Left ventricle myocardium inferior (tissue), 1 donor: ENCODE measurements at regions not wholly inside any gene's neighbourhood (a gene's known extent, or its start where the extent isn't known, plus 50 kb on each side); places are given as distances from the start of the nearest gene placed in this dataset.

Experiments
- DNase-seq: peaks from one replicate; pipeline ENCODE4 v3.0.0-alpha.2; 2020
- H3K27ac ChIP-seq: fragments of 200-600 bp; replicated peaks from 2 replicates; pipeline ENCODE4 v1.8.0; 2021
- H3K27me3 ChIP-seq: fragments of 200-600 bp; 2 replicates; pipeline ENCODE4 v1.8.0; 2021; ENCODE audit warnings: low read depth
- H3K36me3 ChIP-seq: fragments of 200-600 bp; 2 replicates; pipeline ENCODE4 v1.8.0; 2021
- H3K4me1 ChIP-seq: fragments of 200-600 bp; 2 replicates; pipeline ENCODE4 v1.8.0; 2021
- H3K4me3 ChIP-seq: fragments of 200-600 bp; 2 replicates; pipeline ENCODE4 v1.8.0; 2021; ENCODE audit warnings: mild to moderate bottlenecking, moderate library complexity
- H3K9me3 ChIP-seq: fragments of 200-600 bp; replicated peaks from 2 replicates; pipeline ENCODE4 v1.8.0; 2021
- CTCF ChIP-seq: fragments of 200-600 bp; IDR thresholded peaks from 2 replicates; pipeline ENCODE4 v1.8.0; 2021; ENCODE audit warnings: antibody characterized with exemption, mild to moderate bottlenecking, borderline replicate concordance
- intact Hi-C: fragments of 100-400 bp; cut with micrococcal nuclease; formaldehyde crosslinking; loops from one replicate; pipeline ENCODE4 v1.11.0; 2022
- donor health status: DM: no; HTN: yes; CAD: no; lungs with severe emphysema.

GRCh38 chr2:192877159-192877558 lies 682.4 kb upstream of the TMEFF2 start:
- Histone ChIP-seq H3K9me3 (no peaks in the 10 kb centered on the region), H3K4me1 (no peaks in the 10 kb centered on the region), H3K27me3 (no peaks in the 10 kb centered on the region), H3K36me3 (no peaks in the 10 kb centered on the region), H3K4me3 (no peak overlapping the region), H3K27ac (no peak overlapping the region)
- no peak for DNase-seq
- TF ChIP-seq CTCF, result no peak
- intact Hi-C loops, result no loop called here

- no peak for TF ChIP-seq CTCF
- no peak for DNase-seq
- H3K4me3 ChIP-seq, result no peak overlapping the region
- H3K36me3 ChIP-seq, result no peaks in the 10 kb centered on the region
- H3K27me3 ChIP-seq, result no peaks in the 10 kb centered on the region
- H3K4me1 ChIP-seq, result no peaks in the 10 kb centered on the region
- H3K27ac ChIP-seq, result no peak overlapping the region
- no peaks in the 10 kb centered on the region for H3K9me3 ChIP-seq
- intact Hi-C loops, result no loop called here
Measured at GRCh38 chr2:192876698-192877097, 682.0 kb upstream of the TMEFF2 start.

GRCh38 chr2:192854706-192855105 lies 660.0 kb upstream of the TMEFF2 start:
- H3K27ac ChIP-seq, result no peak overlapping the region
- TF ChIP-seq CTCF, result no peak
- DNase-seq, result no peak
- H3K4me3 ChIP-seq, result no peak overlapping the region
- no peaks in the 10 kb centered on the region for H3K9me3 ChIP-seq
- H3K4me1 ChIP-seq, result no peaks in the 10 kb centered on the region
- no peaks in the 10 kb centered on the region for H3K36me3 ChIP-seq
- intact Hi-C loops, result no loop called here
- H3K27me3 ChIP-seq, result no peaks in the 10 kb centered on the region

GRCh38 chr2:192854031-192854430 lies 659.3 kb upstream of the TMEFF2 start:
- intact Hi-C loops, result no loop called here
- TF ChIP-seq CTCF, result no peak
- H3K36me3 ChIP-seq, result no peaks in the 10 kb centered on the region

GRCh38 chr2:192828947-192829346 lies 634.2 kb upstream of the TMEFF2 start:
- TF ChIP-seq CTCF, result no peak
- H3K36me3 ChIP-seq, result no peaks in the 10 kb centered on the region
- intact Hi-C loops, result no loop called here
- H3K27ac ChIP-seq, result no peak overlapping the region
- no peaks in the 10 kb centered on the region for H3K4me1 ChIP-seq
- no peak overlapping the region for H3K4me3 ChIP-seq
- H3K27me3 ChIP-seq, result no peaks in the 10 kb centered on the region
- no peak for DNase-seq
- peaks cover 16% of the 10 kb centered on the region for H3K9me3 ChIP-seq

More at GRCh38 chr2:192854031-192854430, 659.3 kb upstream of the TMEFF2 start:
- no peak overlapping the region for H3K4me3 ChIP-seq
- no peak for DNase-seq
- no peaks in the 10 kb centered on the region for H3K4me1 ChIP-seq
- H3K27me3 ChIP-seq, result no peaks in the 10 kb centered on the region
- H3K9me3 ChIP-seq, result no peaks in the 10 kb centered on the region
- no peak overlapping the region for H3K27ac ChIP-seq

GRCh38 chr2:192828175-192828574 lies 633.4 kb upstream of the TMEFF2 start:
- intact Hi-C loops, result no loop called here
- Histone ChIP-seq H3K4me3 (no peak overlapping the region), H3K4me1 (no peaks in the 10 kb centered on the region), H3K27ac (no peak overlapping the region), H3K36me3 (no peaks in the 10 kb centered on the region), H3K9me3 (peaks cover 12% of the 10 kb centered on the region), H3K27me3 (no peaks in the 10 kb centered on the region)
- DNase-seq, result no peak
- TF ChIP-seq CTCF, result no peak
